HG03196 (cell line): ENCODE measurements at regions not wholly inside any gene's neighbourhood (a gene's known extent, or its start where the extent isn't known, plus 50 kb on each side); places are given as distances from the start of the nearest gene placed in this dataset.

Experiments used
- ATAC-seq: cut with Tn5 transposase; IDR thresholded peaks from one replicate; pipeline ENCODE4 v1.9.1; 2021; ENCODE audit not compliant: unreplicated experiment

DNA sequence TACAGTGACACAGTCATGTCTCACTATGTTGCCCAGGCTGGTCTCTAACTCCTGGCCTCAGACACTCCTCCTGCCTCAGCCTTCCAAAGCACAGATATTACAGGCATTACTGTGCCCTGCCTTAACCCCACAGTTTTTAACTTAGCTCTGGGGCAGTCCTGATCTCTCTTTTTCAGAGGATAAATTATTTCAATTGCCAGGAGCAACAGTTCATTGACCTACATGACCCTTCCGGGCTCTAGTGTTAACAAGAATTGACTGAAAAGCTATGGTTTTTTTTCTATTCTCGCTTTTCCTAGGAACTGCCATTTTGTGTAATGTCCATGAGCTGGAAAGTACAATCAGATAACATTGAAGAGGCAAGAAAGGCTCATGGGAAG is 92.8 kb downstream of the HNRNPLL start:
- no peak for ATAC-seq

DNA sequence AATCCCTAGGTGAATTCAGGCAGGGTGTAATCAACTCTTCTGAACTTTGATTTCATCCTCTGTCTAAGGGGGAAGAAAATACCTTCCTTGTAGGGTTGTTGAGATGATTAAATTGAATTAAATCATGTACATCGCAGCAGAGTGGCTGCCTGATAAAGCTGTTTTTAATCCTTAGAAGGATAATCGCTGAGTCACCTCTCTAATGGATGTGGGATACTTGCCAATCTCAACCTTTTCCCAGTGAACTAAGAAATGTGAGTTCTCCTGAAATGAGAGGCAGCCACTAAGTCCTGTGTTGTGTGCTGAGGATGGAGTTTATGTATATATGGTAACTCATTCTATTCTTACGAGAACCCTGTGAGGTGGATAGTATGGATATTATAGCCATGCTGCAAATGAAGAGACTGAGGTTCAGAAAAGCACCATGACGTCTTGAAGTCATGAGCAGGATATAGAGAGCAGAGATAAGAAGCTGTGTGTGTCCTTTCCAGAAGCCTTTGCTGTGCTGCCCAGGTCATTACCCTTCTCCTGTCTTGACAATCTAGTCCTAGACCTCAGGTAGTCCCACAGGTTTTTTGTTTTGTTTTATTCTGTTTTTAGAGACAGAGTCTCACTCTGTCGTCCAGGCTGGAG is 93.3 kb downstream of the HNRNPLL start:
- ATAC-seq, result no peak

DNA sequence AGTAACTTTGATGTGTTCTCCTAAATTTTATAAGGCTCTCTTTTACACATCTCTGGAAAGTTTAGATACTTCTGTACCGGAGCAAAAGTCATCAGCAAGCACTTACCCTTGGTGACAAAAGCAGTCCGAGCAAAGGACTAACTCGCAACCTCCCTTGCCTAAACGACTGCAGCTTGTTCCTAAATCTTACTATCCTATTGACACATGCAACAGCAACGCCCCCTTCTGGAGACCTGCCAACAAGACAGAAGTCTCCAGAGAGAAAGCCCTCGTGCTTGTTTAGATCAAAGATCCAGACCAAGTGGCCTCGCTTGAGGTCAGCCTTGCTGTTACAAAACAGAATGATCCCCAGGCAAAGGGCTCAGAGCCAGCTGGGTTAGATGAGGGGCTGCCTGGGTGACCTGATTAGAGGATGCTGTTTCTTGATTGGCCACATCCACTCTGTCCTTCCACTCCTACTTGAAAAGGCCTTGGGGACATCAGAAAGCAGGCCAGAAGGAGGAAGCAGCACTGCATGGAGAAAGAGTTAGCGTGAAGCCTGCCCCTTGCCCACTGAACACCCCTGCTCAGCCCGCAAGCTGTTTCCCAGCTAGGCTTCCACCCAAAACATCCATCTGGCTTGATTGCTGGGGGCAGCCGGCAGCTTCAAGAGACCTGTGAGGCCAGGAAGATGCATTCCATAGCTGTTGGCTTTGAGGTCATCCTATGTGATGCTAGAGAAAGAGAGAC is 94.3 kb downstream of the HNRNPLL start:
- peak; percentile 58 for ATAC-seq

DNA sequence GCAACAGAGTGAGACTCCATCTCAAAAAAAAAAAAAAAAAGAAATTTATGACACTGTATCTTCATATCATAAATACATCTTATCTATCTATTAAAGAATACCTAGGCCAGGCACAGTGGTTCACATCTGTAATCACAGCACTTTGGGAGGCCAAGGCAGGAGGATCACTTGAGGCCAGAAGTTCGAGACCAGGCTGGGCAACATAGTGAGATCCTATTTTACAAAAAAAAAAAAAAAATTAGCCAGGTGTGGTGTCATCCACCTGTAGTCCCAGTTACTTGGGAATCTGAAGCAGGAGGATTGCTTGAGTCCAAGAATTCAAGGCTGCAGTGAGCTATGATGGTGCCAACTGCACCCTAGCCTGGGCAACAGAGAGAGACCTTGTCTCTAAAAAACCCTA is 95.0 kb downstream of the HNRNPLL start:
- no peak for ATAC-seq

DNA sequence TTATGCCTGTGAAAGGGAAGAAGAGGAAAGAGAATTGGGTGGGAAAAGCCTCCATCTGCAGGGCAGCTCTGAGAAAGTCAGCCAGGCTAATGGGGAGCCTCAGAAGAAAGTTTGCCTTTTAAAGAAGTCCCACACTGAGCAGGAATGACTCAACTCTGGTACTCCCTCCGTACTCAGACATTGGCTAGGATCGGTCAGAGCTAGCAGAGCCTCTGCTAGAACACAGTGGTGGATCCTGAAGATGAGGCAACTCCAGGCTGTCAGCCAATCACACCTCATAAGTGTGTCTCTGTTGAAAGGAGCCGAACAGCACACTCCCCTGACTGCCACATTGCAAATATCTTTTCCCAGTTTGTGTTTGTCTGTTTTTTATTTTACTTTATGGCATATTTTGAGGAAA is 96.9 kb downstream of the HNRNPLL start:
- ATAC-seq, result no peak

DNA sequence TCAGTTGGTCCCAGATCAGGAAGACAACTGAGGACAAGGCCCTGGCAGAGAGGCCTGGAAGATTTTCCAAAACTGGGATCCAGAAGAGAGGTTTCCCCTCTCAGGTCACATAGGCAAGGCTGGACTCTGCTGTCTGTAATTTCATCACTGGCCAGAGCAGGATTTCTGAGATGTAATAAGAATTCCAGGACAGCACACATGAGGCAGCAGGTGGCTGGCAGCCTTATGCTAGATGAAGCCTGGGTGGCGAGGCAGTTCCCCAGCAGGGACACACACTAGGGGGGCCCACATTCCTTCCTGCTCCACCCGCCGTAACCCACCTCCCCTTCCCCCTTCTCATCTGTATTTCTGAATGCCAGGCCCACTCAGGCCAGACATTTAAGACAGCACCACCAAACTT is 98.6 kb downstream of the HNRNPLL start:
- no peak for ATAC-seq

DNA sequence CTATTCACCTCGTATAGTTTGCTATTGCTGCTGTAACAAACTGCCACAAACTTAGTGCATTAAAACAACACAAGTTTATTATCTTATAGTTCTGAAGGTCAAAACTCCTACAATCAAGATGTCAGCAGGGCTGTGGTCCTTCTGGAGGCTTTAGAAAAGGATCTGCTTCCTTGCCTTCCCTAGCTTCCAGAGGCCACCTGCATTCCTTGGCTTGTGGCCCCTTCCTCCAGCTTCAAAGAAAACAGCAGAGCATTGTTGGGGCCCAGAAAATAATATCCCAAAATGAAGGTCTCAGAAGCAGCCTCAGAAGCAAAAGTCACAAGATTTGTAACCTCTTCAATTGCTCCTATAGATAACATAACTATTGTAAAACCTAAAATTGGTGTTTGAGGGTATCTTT is 100.6 kb downstream of the HNRNPLL start:
- ATAC-seq, result no peak

DNA sequence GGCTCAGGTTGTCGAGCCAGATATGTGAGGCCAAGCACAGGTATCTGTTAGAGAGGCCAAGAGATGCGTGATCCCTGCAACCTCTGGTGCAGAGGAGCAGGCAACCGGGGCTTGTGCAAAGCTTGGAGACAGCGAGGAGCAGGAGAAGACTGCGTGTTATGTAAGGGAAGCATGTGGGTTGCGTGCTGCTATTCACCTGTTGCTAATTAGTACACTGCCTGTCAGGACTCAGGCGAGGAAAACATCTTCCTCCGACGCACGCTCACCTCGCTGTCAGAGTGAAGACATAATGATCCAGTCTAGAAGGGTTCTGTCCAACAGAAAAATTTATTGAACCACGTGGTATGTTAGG is 102.5 kb downstream of the HNRNPLL start:
- ATAC-seq, result no peak

DNA sequence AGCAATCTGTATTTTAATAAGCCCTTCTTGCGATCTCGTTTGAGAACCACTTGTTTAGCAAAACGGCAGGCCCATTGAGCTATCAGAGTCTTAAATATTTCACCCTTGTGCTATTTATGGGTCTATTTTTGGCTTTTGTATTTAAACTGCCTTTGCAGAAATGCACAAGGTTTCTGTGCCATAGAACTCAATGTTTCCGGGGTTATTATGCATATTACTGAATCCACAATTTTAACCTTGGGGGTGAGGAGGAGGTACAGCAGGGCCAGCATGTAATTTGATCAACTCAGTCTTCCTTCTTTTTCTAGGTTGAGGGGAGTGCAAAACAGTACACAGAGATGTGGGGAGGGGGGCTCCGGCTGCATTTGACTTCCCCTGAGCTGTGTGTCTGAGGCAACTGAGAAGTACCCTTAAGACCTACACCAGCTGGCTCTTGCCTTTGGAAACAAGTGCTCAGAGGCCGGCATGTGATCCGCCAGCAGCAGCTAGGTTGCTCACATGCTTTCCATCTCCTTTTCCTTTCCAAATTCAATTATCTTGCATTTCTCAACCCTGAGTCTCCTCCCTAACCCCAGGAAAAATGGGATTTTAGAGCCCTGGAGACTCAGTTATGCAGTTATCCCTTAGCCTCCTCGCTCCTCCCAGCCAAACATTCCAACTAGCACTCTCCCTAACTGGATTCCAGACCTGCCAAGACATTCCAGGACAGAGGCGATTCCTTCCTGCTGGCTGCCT is 103.0 kb downstream of the HNRNPLL start:
- ATAC-seq, result no peak

DNA sequence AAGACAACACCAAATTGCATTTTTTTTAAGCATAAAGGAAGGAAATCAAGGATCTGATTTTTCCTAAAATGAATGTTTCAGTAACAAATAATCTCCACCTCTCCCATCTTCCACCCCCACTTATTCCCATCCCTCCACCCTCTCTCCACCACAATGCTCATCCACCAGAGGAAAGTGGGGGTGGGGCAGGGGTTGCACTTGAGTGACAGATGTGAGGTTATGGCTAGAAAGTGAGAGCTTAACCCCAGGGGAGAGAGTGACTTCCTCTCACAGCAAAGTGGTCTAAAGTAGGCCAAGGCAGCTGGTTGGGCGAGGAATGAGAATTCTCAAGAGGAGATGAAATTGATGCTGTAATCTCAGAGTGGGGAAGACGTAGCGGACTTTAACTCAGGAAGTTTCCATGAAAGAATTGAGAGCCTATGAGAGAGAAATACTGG is 104.7 kb downstream of the HNRNPLL start:
- ATAC-seq, result no peak

DNA sequence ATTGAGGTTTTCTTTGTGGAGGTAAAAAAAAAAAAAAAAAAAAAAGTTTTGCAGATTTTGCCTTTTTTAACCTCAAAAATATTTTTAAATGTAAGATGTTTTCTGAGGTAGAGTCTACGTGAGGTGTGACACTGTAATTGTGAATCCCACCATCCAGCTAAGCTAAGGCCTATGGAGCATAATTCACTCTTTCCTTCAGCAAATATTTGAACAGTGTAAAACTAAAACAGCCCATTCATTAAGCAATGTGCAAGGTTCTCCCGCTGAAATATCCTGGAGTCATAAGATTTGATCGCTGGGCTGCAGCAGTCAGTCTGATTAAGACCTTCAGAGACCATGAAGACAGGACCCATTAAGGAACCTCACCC is 105.1 kb downstream of the HNRNPLL start:
- no peak for ATAC-seq

DNA sequence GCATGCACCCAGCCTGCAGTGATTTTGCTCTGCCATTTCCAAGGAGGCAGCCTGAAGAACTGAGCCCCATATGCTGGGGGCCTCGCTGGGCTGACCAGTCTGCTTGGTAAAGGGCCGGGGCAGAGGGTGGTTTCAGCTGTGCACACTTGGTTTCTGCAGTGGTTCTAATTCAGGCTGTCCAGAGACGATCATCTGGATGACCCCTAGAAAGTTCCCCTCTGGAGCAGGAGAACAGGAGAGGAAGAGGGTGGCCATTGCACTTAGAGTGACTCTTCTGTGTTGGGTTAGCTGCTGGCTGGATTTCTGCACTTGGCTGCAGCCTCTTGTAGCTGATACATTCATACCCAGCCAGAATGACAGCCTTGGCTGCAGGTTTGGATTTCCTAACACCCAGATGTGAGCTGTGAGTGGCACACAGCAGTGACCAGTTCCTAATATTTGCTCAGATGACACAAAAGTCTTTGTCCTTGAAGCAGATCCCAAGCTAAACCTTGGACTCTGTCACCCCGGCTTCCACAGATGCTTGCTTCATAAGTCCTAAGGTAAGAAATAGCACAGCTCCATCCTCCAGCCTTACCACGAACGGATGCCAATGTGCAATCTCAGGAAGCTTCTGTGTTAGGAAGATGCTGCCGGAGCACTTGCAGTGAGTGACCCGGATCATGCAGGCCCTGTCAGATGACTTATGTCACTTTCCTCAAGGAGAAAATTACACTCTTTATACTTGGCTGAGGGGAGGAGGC is 105.6 kb downstream of the HNRNPLL start:
- ATAC-seq, result no peak

DNA sequence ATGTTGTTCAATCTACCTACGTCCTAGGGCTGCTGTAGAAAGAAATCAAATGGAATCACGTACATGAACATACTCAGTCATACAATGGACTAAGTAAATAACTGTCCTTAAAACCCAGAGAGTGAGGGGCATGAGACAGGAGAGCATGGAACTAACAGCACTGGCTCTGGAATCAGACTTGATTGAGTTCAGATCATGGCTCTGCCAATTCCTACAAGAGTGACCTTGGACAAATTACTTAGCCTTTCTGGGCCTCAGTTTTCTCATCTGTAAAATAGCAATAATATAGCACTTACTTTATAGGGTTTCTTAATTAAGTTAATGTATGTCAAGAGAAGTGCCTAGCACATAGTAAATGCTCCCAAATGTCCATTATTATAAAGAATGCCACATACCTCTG is 106.8 kb downstream of the HNRNPLL start:
- ATAC-seq, result no peak

DNA sequence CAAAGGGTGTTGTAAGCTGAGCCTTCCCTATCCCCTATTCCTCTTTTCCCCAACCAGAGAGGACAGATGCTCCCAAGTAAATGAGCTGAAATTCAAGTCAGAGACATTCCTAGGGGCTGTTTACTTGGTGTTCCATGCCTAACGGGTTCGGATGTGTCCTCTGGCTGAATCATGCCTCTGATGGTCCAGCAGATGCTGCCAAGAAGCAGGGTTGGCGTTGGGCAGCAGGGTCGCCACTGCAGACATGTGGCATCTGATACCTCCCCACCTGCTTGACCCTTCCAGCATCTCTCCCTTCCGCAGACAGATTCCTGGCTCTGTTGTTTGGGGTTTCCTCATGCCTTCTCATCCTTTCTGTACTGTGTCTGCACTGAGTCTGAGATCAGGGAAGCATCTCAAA is 108.3 kb downstream of the HNRNPLL start:
- ATAC-seq, result no peak

DNA sequence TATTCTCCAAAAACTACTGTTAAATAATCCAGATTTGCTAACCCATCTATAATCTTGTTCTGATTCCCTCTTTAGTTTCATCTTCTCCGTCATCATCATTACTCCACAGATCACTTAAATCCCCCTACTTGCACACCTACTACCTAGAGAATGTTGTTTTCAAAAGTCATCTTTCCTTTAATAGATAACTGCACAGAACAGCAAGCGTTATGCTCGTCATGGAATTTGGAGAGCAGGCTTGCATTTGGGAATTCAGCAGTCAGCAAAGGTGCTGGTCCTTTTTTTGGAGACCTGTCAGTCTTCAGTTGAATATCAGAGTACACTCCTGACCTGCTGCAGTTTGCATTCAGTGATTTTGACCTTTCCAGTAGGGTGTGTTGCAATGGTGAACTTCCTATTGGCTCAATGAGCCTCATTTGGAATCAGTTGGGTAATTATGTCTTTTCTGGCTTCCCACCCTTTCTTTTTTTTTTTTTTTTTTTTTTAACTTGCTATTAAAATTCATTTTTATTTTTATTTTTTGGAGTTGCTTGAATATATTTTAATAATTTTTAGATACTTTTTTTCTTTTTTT is 110.6 kb downstream of the HNRNPLL start:
- no peak for ATAC-seq

DNA sequence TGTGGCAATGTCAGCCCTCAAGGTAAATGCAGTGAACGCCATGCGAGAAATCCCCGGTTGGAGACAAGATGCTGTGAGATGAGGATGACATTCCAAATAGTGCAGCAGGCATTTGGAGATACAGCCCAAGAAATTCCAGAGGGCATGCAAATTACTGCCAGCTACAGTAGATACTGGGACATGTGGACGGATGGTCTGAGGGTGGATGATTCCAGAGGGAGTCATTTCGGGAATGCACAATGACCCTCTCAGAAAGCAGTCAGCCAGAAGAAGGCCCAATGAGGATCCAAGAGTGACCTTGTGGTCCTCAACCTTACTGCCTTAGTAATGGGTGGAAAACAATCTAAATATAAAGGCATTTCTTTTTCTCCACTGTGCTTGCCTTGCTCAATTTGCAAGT is 111.3 kb downstream of the HNRNPLL start:
- no peak for ATAC-seq

DNA sequence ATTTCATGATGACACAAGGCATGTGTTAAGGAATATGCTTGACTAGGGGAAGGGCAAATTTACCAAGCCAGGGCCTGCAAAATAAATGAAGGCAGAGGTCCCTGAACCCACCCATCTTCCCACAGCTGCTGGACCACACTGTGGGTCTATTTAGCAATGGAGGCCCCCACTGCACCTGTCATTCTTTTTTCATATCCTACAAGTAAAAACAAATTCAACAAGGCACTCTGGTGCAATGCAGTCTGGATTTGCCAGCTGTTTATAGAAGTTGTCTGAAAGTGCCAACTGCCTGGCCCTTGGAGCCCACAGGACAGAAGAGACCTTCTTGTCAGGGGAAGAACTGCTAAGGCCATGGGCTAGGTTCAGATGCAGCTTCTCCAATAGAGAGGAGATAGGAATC is 112.8 kb upstream of the ATL2 start:
- no peak for ATAC-seq

DNA sequence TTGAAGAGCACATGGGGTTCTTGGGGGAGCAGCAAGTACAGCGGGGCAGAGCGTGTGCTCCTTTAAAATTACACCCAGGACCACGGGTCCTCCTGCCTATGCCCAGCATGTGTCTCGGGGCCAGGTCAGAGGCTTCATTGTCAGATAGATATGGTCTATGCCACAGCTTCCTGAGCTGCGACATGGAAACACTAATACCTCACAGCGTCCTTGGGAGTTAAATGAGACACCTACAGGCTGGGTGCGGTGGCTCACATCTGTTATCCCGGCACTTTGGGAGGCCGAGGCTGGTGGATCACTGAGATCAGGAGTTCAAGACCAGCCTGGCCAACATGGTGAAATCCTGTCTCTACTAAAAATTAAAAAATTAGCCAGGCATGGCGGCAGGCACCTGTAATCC is 110.8 kb upstream of the ATL2 start:
- ATAC-seq, result no peak

DNA sequence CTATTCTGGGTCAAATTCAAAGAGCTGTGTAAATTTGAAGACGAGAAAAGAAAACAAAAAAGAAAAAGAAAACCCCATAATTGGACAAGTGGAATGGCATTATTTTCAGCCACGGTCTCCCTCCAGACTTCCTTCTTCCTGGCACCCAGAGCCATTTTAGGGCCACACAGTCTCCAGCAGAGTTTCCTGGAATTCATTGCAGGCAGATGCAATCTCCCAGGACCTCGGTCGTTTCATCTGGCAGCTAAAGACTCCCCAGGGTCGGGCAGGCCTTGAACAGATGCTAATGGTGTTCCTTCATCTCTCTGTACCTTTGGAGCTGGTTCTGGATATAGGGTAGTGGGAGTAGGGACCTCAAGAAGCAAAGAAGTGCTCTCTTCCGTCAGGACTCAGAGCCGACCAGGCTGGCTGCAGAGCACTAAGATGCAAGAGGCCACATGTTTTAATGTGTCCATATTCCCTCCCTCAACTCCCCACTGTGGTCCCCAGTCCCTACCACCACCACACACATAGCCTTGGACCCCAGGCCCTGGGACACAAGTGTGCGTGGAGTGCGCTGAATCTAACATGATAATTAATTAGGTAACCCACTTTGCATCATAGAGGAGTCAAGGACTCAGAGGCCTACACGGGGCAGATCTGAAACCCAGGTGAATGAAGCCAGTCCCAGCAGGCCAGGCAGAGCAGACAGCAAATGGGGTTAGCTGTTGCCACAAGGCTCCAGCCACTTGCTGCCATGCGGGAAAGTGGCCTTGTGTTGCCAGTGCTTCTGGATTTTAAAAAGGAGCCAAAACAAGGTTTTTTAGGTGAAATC is 109.3 kb upstream of the ATL2 start:
- no peak for ATAC-seq

DNA sequence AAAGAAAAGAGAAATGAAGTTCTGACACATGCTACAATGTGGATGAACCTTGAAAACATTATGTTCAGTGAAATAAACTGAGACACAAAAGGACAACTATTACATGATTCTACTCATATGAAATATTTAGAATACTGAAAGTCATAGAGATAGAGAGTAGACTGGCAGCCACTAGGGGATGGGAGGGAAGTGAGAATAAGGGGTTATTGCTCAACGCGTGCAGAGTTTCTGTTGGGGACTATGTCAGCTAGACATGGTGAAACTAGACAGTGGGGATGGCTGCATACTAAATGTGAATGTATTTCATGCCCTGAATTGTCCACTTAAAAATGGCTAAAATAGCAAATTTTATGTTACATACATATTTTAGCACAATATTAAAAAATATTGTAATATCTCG is 108.7 kb upstream of the ATL2 start:
- no peak for ATAC-seq

DNA sequence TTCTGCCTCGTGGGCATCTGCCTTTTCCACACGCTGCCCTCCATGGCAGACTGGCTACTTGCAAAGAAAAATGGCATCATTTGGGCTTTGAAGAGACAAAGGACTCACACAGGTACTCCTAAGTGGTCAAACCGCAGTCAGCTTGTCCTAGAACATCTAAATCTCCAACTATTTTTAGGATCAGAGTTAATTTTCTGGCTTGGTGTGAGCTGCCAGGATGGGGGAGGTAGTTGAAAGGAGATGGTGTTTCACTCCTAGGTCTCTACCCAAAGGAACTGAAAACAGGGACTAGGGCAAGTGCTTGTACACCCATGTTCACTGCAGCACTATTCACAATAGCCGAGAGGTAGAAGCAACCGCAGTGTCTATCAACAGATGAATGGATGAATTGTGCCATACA is 107.9 kb upstream of the ATL2 start:
- ATAC-seq, result no peak
